Common myeloid progenitor, CD34-positive (primary cell): ENCODE measurements at regions not wholly inside any gene's neighbourhood (a gene's known extent, or its start where the extent isn't known, plus 50 kb on each side); places are given as distances from the start of the nearest gene placed in this dataset.

Experiments
- CTCF ChIA-PET: fragments of 350-600 bp; sonication (Branson Sonifier 250); formaldehyde crosslinking; loops from one replicate; lab custom pipeline; 2021; ENCODE audit warnings: antibody characterized with exemption; lab: Charles Lee
- POLR2A ChIA-PET: fragments of 350-600 bp; sonication (Branson Sonifier 250); formaldehyde crosslinking; loops from one replicate; lab custom pipeline; 2021; ENCODE audit warnings: antibody characterized with exemption; lab: Charles Lee
- DNase-seq, 3 donors: peaks; one replicate each; pipeline versions ENCODE4 v3.0.0 to v3.0.0-alpha.2; 2013
- H3K27ac ChIP-seq, 2 experiments: 1 replicate in 1 of 2; 2 replicates in 1 of 2; pipeline ENCODE4 v1.7.0; 2013; ENCODE audit warnings: inconsistent platforms in 2 of 2, low read length in 2 of 2, mild to moderate bottlenecking in 2 of 2, low read depth in 1 of 2, moderate library complexity in 1 of 2; ENCODE audit not compliant: severe bottlenecking in 2 of 2, insufficient read depth in 1 of 2, poor library complexity in 1 of 2
- H3K27me3 ChIP-seq, 5 experiments: replicated peaks in 2 of 5; 1 replicate in 3 of 5; 2 replicates in 2 of 5; pipeline versions ENCODE4 v1.6.1 to v1.7.0; 2013; ENCODE audit warnings: low read length in 4 of 5, mild to moderate bottlenecking in 2 of 5, moderate library complexity in 2 of 5, inconsistent platforms in 1 of 5; ENCODE audit not compliant: insufficient read depth in 5 of 5, control insufficient read depth in 4 of 5
- H3K36me3 ChIP-seq, 4 experiments: 1 replicate in 2 of 4; 2 replicates in 2 of 4; pipeline versions ENCODE4 v1.6.1 to v1.7.0; 2013; ENCODE audit warnings: low read length in 3 of 4, control low read depth in 1 of 4, mild to moderate bottlenecking in 1 of 4; ENCODE audit not compliant: control insufficient read depth in 4 of 4, insufficient read depth in 4 of 4
- H3K4me1 ChIP-seq, 4 experiments: 1 replicate in 3 of 4; 2 replicates in 1 of 4; pipeline versions ENCODE4 v1.6.1 to v1.7.1; 2013; ENCODE audit warnings: low read length in 3 of 4, mild to moderate bottlenecking in 3 of 4, control low read depth in 1 of 4, inconsistent platforms in 1 of 4, moderate library complexity in 1 of 4; ENCODE audit not compliant: control insufficient read depth in 4 of 4, insufficient read depth in 4 of 4; ENCODE audit errors: control extremely low read depth in 1 of 4
- H3K4me3 ChIP-seq, 7 experiments: 1 replicate in 4 of 7; 2 replicates in 3 of 7; pipeline versions ENCODE4 v1.5.1 to v1.7.0; 2013; ENCODE audit warnings: mild to moderate bottlenecking in 7 of 7, low read length in 6 of 7, moderate library complexity in 6 of 7, inconsistent platforms in 2 of 7, low read depth in 2 of 7, control low read depth in 1 of 7; ENCODE audit not compliant: insufficient read depth in 4 of 7, control insufficient read depth in 1 of 7; ENCODE audit errors: extremely low read depth in 1 of 7
- H3K9me3 ChIP-seq, 5 experiments: 1 replicate in 4 of 5; 2 replicates in 1 of 5; pipeline versions ENCODE4 v1.6.1 to v1.7.1; 2013; ENCODE audit warnings: low read length in 4 of 5, mild to moderate bottlenecking in 2 of 5, inconsistent platforms in 1 of 5, low read depth in 1 of 5, moderate library complexity in 1 of 5; ENCODE audit not compliant: control insufficient read depth in 4 of 5, insufficient read depth in 2 of 5; ENCODE audit errors: control extremely low read depth in 1 of 5
- WGBS: methylation state at CpG from one replicate; pipeline ENCODE4 v1.1.5; 2013; ENCODE audit not compliant: insufficient coverage; 5-methylcytosine and 5-hydroxymethylcytosine counted together

DNA sequence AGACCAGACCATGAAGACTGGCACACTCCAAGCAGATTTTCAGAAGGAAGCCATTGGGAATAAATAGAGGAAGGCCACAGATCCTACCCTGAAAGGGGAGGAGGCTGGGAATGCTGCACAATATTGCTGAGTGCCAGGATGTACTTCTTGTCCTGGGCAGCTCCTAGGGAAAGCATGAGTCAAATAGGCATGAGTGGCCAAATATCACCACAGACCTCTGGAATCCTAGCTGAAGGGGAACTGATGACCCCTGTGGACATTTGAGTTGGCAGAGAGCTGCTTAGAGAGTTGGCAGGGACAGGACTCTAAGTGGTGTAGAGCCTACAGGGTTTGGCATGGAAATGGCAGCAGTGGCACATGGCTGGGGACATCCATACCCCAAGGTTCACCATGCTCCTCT is 234.3 kb upstream of the TRPC4 start:
- ChIA-PET CTCF (no interaction called here), POLR2A (no interaction called here)
- H3K27ac ChIP-seq: no peak overlapping the region
- no peaks in the 10 kb centered on the region for H3K4me1 ChIP-seq
- DNase-seq: no peak
- peaks cover 0 to 3% (median 0%) of the 10 kb centered on the region in 5 experiments for H3K9me3 ChIP-seq
- no peaks in the 10 kb centered on the region for H3K27me3 ChIP-seq
- no peak overlapping the region for H3K4me3 ChIP-seq
- H3K36me3 ChIP-seq: no peaks in the 10 kb centered on the region

DNA sequence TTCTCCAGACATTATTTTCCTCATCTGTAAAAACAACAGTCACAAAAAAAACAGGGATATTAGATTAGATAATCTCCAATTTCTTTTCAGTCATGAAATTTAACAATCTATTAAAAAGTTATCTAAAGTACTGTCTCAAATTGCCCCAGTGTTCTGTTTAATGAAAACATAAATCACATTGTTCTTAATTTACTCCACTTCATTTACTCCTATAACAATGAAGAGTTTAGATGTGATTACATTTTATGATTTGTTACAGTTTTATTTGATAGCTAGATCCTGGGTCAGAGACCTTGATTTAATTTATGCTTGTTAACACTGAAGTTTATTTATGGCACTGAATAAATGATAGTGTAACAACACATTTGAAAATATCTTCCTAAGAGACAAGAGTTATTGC is 230.2 kb upstream of the TRPC4 start:
- no peak overlapping the region for H3K27ac ChIP-seq
- H3K9me3 ChIP-seq: peaks cover 0 to 3% (median 0%) of the 10 kb centered on the region in 5 experiments
- H3K36me3 ChIP-seq: no peaks in the 10 kb centered on the region
- ChIA-PET POLR2A (no interaction called here), CTCF (no interaction called here)
- no peaks in the 10 kb centered on the region for H3K27me3 ChIP-seq
- DNase-seq: no peak
- H3K4me3 ChIP-seq: no peak overlapping the region
- H3K4me1 ChIP-seq: no peaks in the 10 kb centered on the region

DNA sequence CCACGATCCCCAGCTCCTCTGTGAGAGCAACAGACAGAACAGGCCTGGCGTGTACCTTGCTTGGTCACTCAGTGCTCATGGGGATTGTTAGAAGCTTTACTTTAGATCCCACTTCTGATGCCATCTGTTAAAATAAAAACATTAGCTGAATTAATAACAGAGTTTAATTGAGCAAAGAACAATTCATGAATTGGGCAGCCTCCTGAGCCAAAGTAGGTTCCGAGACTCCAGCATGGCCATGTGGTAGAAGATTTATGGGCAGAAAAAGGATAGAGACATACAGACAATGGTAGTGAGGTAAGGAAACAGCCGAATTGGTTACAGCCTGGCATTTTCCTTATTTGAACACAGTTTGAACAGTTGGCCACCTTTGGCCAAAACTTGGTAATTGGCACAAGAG is 223.9 kb upstream of the TRPC4 start:
- H3K4me3 ChIP-seq: no peak overlapping the region
- POLR2A ChIA-PET: no interaction called here
- no peak overlapping the region for H3K27ac ChIP-seq
- no peaks in the 10 kb centered on the region for H3K27me3 ChIP-seq
- no peaks in the 10 kb centered on the region for H3K4me1 ChIP-seq
- H3K9me3 ChIP-seq: peaks cover 0 to 2% (median 0%) of the 10 kb centered on the region in 5 experiments
- no peaks in the 10 kb centered on the region for H3K36me3 ChIP-seq
- CTCF ChIA-PET: no interaction called here
- no peak for DNase-seq
- 100% methylated on average over 3 of the region's 4 CpGs for WGBS

DNA sequence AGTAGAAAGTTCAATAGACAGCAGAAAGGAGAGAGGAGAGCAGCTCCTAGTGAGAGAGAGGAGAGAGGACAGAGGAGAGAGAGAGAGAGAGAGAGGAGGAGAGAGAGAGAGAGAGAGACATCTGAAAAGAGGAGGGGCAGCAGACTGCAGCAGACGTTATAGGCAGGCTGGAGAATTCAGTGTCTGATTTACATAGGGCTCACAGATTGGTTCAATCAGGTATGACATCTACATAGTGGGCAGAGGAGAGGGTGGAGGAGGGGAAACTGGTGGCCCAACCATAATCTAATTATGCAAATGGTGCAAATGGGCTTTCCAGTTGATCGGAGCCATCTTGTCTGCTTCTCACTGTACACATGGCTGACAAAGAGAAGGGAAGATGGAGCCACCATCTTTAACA is 221.3 kb upstream of the TRPC4 start:
- DNase-seq: no peak
- Histone ChIP-seq H3K36me3 (peaks cover 0 to 2% (median 0%) of the 10 kb centered on the region in 4 experiments), H3K9me3 (peaks cover 0 to 17% (median 7%) of the 10 kb centered on the region in 5 experiments), H3K4me3 (no peak overlapping the region), H3K27ac (no peak overlapping the region), H3K27me3 (no peaks in the 10 kb centered on the region), H3K4me1 (no peaks in the 10 kb centered on the region)
- CTCF ChIA-PET: interaction anchor here (0.6 kb wide), 1 partner anchor 1728 kb away, joined by 3 read pairs; no protein-coding TSS in a partner anchor
- WGBS: 68% methylated on average over 2 of the region's 2 CpGs
- POLR2A ChIA-PET: no interaction called here

DNA sequence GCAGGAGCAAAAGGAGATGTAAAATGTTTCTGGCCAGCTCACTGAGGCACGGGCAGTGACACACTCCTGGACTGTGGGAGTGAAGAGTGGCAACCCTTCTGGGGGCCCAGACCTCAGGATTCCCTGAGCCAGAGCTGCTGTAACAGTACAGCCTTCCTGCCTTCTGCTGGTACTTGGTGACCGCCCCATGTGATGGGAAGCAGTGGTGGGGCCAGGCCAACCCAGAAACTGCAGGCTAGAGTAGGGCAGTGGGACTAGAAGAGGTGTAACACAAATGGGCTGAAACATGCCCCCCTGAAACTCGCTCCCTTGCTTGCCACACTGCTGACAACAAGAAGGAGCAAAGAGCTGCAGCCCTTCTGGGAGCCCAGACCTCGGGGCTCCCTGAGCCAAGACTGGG is 217.1 kb upstream of the TRPC4 start:
- Histone ChIP-seq H3K9me3 (peaks cover 0 to 20% (median 7%) of the 10 kb centered on the region in 5 experiments), H3K27ac (no peak overlapping the region), H3K36me3 (peaks cover 0 to 2% (median 0%) of the 10 kb centered on the region in 4 experiments), H3K27me3 (no peaks in the 10 kb centered on the region), H3K4me3 (no peak overlapping the region), H3K4me1 (no peaks in the 10 kb centered on the region)
- CTCF ChIA-PET: no interaction called here
- DNase-seq: no peak
- POLR2A ChIA-PET: no interaction called here
- 100% methylated on average over 4 of the region's 4 CpGs for WGBS

DNA sequence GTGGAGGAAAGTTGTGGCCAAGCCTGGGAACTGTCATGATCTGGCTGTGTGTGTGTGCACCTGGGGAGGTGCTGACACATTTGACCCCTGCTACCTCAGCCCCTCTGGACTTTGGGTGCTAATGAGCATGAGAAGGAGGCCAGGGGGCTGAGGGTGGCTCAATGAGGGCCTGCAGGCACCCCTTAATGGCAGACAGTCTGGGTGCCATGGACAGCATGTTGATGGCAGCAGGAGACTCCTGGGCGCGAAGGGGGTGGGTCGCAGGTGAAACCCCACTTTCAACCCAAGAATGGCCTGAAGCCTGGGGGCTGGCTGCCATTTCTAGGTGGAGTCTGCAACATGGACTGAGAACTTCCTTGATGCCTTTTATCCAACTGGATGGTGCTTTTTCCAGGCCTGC is 216.4 kb upstream of the TRPC4 start:
- WGBS: 89% methylated on average over 3 of the region's 3 CpGs
- peaks cover 0 to 2% (median 0%) of the 10 kb centered on the region in 4 experiments for H3K36me3 ChIP-seq
- no peaks in the 10 kb centered on the region for H3K4me1 ChIP-seq
- CTCF ChIA-PET: no interaction called here
- no peak overlapping the region for H3K27ac ChIP-seq
- DNase-seq: no peak
- H3K9me3 ChIP-seq: peaks cover 0 to 20% (median 7%) of the 10 kb centered on the region in 5 experiments
- POLR2A ChIA-PET: no interaction called here
- H3K27me3 ChIP-seq: no peaks in the 10 kb centered on the region
- no peak overlapping the region for H3K4me3 ChIP-seq

- no CpG with 5 or more reads among the region's 1 CpG for WGBS
- no peaks in the 10 kb centered on the region for H3K36me3 ChIP-seq
- H3K4me1 ChIP-seq: no peaks in the 10 kb centered on the region
- H3K27ac ChIP-seq: no peak overlapping the region
- no peak overlapping the region for H3K4me3 ChIP-seq
- CTCF ChIA-PET: no interaction called here
- POLR2A ChIA-PET: no interaction called here
- H3K9me3 ChIP-seq: no peaks in the 10 kb centered on the region
- H3K27me3 ChIP-seq: no peaks in the 10 kb centered on the region
- no peak for DNase-seq
These were observed 204.4 kb upstream of the TRPC4 start for GRCh38 chr13:38073931-38074330.
